ENCODE measurements at regions not wholly inside any gene's neighbourhood (a gene's known extent, or its start where the extent isn't known, plus 50 kb on each side); places are given as distances from the start of the nearest gene placed in this dataset.

DNA sequence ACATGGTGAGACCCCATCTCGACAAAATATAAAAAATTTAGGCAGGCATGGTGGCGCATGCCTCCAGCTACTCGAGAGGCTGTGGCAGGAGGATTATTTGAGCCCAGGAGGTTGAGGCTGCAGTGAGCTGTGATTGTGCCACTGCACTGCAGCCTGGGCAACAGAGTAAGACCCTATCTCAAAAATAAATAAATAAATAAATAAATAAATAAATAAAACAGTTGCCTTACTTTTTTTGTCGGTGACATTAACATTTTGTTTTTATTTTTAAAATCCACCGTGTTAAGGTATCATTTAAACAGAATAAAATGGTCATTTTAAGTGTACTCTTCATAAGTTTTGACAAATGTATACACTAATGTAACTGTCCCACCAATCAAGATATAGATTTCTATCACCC is 57.0 kb downstream of the RASL11A start:
- Histone ChIP-seq H4K20me1 (ENCODE audit: insufficient read depth) (no peaks in the 10 kb centered on the region), H3K27me3 (ENCODE audit: insufficient read depth, low read length) (0 out of 2 replicates have a peak, but pooled peaks cover 4% of the 10 kb centered on the region), H3K4me1 (ENCODE audit: control insufficient read depth in 1 of 2, insufficient read depth in 2 of 2, low read length in 2 of 2) (no peaks in the 10 kb centered on the region), H3K4me3 (replicated peaks in 1 of 2; ENCODE audit: low read depth in 1 of 2, low read length in 2 of 2) (no peak overlapping the region), H3K9me3 (ENCODE audit: control insufficient read depth in 1 of 2, insufficient read depth in 1 of 2, low read depth in 1 of 2, low read length in 2 of 2) (no peaks in the 10 kb centered on the region), H3K27ac (ENCODE audit: low read depth, low read length) (no peak overlapping the region), H2AFZ (ENCODE audit: low read depth, low read length, poor library complexity, severe bottlenecking) (no peak overlapping the region), H3K9ac (ENCODE audit: low read length) (no peak overlapping the region), H3K79me2 (ENCODE audit: insufficient read depth, low read length) (no peaks in the 10 kb centered on the region), H3K9me2 (ENCODE audit: insufficient read depth) (no peaks in the 10 kb centered on the region), H3K36me3 (ENCODE audit: control insufficient read depth in 1 of 2, insufficient read depth in 2 of 2, low read length in 2 of 2) (no peaks in the 10 kb centered on the region), H3K4me2 (ENCODE audit: low read length) (no peak overlapping the region)
- ATAC-seq: no peak
- ChIA-PET CTCF (interaction anchor here (1.6 to 1.8 kb wide), 2 partner anchors 12 kb away, joined by 5 to 8 read pairs; no protein-coding TSS in a partner anchor), RAD21 (ENCODE audit: low non-redundant PET in 1 of 2, low total read pairs in 2 of 2, uncharacterized antibody in 2 of 2, unreplicated experiment in 2 of 2) (no interaction called here), POLR2A (no interaction called here)
- BruUV-seq (replicated peaks): no TSS peak
- no peak for DNase-seq (ENCODE audit: low read depth, low spot score)
- TF ChIP-seq SIN3A (IDR thresholded peaks at IDR 0.05; ENCODE audit: low read depth) (no peak), TCF7L2 (IDR thresholded peaks at IDR 0.05; ENCODE audit: borderline replicate concordance, extremely low read depth, insufficient read depth, insufficient read length) (no peak), EZH2 (IDR thresholded peaks at IDR 0.05) (no peak), CBX3 (IDR thresholded peaks at IDR 0.05; ENCODE audit: low read depth) (no peak), JUND (IDR thresholded peaks at IDR 0.05) (no peak), CEBPB (IDR thresholded peaks at IDR 0.05; ENCODE audit: low read depth) (no peak), ZNF274 (IDR thresholded peaks at IDR 0.05; ENCODE audit: low read depth, low read length) (no peak), POLR2AphosphoS5 (IDR thresholded peaks at IDR 0.05; ENCODE audit: low read depth, low read length) (no peak), SRF (IDR thresholded peaks at IDR 0.05; ENCODE audit: low read depth) (no peak), SP1 (IDR thresholded peaks at IDR 0.05; ENCODE audit: low read depth) (no peak)
- TF ChIP-seq, protein P1, sequence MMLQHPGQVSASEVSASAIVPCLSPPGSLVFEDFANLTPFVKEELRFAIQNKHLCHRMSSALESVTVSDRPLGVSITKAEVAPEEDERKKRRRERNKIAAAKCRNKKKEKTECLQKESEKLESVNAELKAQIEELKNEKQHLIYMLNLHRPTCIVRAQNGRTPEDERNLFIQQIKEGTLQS (IDR thresholded peaks at IDR 0.05): no peak
- TF ChIP-seq, protein P2, sequence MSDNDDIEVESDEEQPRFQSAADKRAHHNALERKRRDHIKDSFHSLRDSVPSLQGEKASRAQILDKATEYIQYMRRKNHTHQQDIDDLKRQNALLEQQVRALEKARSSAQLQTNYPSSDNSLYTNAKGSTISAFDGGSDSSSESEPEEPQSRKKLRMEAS (IDR thresholded peaks at IDR 0.05): no peak
- intact Hi-C loops (cut with micrococcal nuclease): no loop called here

DNA sequence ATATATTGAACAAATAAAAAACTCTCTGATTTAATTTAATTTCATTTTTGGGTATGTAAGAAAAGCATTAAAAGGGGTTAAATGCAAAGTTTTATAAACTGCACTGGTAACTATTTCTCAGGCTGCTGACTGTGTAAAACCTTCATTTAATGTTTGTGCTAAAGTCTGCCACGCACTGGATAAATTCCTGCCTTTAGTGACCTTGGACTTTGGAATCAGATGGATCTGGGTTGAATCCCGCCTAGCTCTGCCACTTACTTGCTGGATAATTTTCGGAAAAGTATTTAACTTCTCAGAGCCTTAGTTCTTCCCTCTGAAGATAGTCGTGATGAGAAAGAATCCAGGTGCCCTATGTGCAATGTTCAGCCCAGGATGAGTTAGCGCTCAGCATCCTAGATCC is 58.6 kb downstream of the RASL11A start:
- ChIA-PET CTCF (interaction anchor here (1.8 kb wide), 1 partner anchor 10 kb away, joined by 8 read pairs; no protein-coding TSS in a partner anchor), RAD21 (ENCODE audit: low non-redundant PET in 1 of 2, low total read pairs in 2 of 2, uncharacterized antibody in 2 of 2, unreplicated experiment in 2 of 2) (no interaction called here), POLR2A (no interaction called here)
- TF ChIP-seq, protein P3, sequence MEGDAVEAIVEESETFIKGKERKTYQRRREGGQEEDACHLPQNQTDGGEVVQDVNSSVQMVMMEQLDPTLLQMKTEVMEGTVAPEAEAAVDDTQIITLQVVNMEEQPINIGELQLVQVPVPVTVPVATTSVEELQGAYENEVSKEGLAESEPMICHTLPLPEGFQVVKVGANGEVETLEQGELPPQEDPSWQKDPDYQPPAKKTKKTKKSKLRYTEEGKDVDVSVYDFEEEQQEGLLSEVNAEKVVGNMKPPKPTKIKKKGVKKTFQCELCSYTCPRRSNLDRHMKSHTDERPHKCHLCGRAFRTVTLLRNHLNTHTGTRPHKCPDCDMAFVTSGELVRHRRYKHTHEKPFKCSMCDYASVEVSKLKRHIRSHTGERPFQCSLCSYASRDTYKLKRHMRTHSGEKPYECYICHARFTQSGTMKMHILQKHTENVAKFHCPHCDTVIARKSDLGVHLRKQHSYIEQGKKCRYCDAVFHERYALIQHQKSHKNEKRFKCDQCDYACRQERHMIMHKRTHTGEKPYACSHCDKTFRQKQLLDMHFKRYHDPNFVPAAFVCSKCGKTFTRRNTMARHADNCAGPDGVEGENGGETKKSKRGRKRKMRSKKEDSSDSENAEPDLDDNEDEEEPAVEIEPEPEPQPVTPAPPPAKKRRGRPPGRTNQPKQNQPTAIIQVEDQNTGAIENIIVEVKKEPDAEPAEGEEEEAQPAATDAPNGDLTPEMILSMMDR (IDR thresholded peaks at IDR 0.05 in 2 of 3, conservative IDR thresholded peaks at IDR 0.05 in 1 of 3; ENCODE audit: borderline replicate concordance in 1 of 3, insufficient read depth in 1 of 3, low read depth in 2 of 3, low read length in 2 of 3): no peak
- TF ChIP-seq ZNF274 (IDR thresholded peaks at IDR 0.05; ENCODE audit: low read depth, low read length) (no peak), FOSL1 (IDR thresholded peaks at IDR 0.05; ENCODE audit: low read depth) (no peak), SRF (IDR thresholded peaks at IDR 0.05; ENCODE audit: low read depth) (no peak), POLR2A (IDR thresholded peaks at IDR 0.05; ENCODE audit: borderline replicate concordance, extremely low read depth, insufficient read depth, insufficient read length) (no peak), CBX3 (IDR thresholded peaks at IDR 0.05; ENCODE audit: low read depth) (no peak), CEBPB (IDR thresholded peaks at IDR 0.05; ENCODE audit: low read depth) (no peak), ZBTB33 (IDR thresholded peaks at IDR 0.05; ENCODE audit: extremely low read depth, insufficient replicate concordance, low read length) (no peak)
- TF ChIP-seq, protein P2 (IDR thresholded peaks at IDR 0.05): no peak
- H3K79me2 ChIP-seq (ENCODE audit: insufficient read depth, low read length): no peaks in the 10 kb centered on the region
- H3K27ac ChIP-seq (ENCODE audit: low read depth, low read length): no peak overlapping the region
- no peak overlapping the region for H3K9ac ChIP-seq (ENCODE audit: low read length)
- no peak overlapping the region for H2AFZ ChIP-seq (ENCODE audit: low read depth, low read length, poor library complexity, severe bottlenecking)
- intact Hi-C loops (cut with micrococcal nuclease): no loop called here
- 0 out of 2 replicates have a peak, but pooled peaks cover 4% of the 10 kb centered on the region for H3K27me3 ChIP-seq (ENCODE audit: insufficient read depth, low read length)
- no peak overlapping the region for H3K4me3 ChIP-seq (replicated peaks in 1 of 2; ENCODE audit: low read depth in 1 of 2, low read length in 2 of 2)
- H3K4me2 ChIP-seq (ENCODE audit: low read length): no peak overlapping the region
- no peaks in the 10 kb centered on the region for H4K20me1 ChIP-seq (ENCODE audit: insufficient read depth)
- ATAC-seq (no peak), DNase-seq (ENCODE audit: low read depth, low spot score) (no peak)
- H3K36me3 ChIP-seq (ENCODE audit: control insufficient read depth in 1 of 2, insufficient read depth in 2 of 2, low read length in 2 of 2): no peaks in the 10 kb centered on the region
- no TSS peak for BruUV-seq (replicated peaks)
- H3K9me2 ChIP-seq (ENCODE audit: insufficient read depth): no peaks in the 10 kb centered on the region
- no peaks in the 10 kb centered on the region for H3K4me1 ChIP-seq (ENCODE audit: control insufficient read depth in 1 of 2, insufficient read depth in 2 of 2, low read length in 2 of 2)
- H3K9me3 ChIP-seq (ENCODE audit: control insufficient read depth in 1 of 2, insufficient read depth in 1 of 2, low read depth in 1 of 2, low read length in 2 of 2): no peaks in the 10 kb centered on the region

Measured in HCT116 (cell line).